NB4 (cell line): ENCODE measurements at regions not wholly inside any gene's neighbourhood (a gene's known extent, or its start where the extent isn't known, plus 50 kb on each side); places are given as distances from the start of the nearest gene placed in this dataset.

Experiments
- DNase-seq: peaks from one replicate; pipeline ENCODE4 v3.0.0; 2010; ENCODE audit warnings: low read depth
- H3K4me3 ChIP-seq: one replicate; pipeline ENCODE4 v1.5.1; 2011; ENCODE audit warnings: mild to moderate bottlenecking, low read depth, low read length, moderate library complexity
- MYC ChIP-seq: IDR thresholded peaks from 2 replicates; pipeline ENCODE4 v1.6.1; 2011; ENCODE audit warnings: low read depth, low read length
- POLR2A ChIP-seq: IDR thresholded peaks from 2 replicates; pipeline ENCODE4 v1.6.1; 2011; ENCODE audit warnings: mild to moderate bottlenecking; ENCODE audit not compliant: insufficient read length; ENCODE audit errors: extremely low read depth
- TF ChIP-seq, protein P1 (sequence below): IDR thresholded peaks from one replicate; pipeline ENCODE4 v1.5.1; 2012; ENCODE audit warnings: low read depth, low read length
- TF ChIP-seq, protein P2 (sequence below): IDR thresholded peaks from 2 replicates; pipeline ENCODE4 v1.6.1; 2011; ENCODE audit warnings: low read depth, low read length

DNA sequence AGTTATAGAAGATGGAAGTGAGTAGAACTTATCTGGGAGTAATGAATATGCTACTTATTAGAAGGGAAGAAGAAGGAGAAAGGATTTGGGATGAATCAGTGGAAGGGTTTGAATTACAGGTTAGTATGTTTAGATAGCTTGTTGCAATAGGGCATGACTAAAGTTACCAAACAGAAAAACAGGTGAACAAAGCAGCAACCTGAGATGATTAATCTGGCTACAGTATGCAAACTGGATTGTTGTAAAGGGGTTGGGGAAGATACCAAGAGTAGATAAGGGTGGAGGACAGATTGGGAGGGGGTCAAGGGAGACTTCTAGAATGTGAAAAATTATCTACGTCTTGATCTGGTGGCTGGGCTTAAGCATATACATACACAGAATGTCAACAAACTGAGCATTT is 73.4 kb upstream of the CLEC14A start:
- DNase-seq, result no peak
- H3K4me3 ChIP-seq, result no peak overlapping the region
- TF ChIP-seq, protein P1, sequence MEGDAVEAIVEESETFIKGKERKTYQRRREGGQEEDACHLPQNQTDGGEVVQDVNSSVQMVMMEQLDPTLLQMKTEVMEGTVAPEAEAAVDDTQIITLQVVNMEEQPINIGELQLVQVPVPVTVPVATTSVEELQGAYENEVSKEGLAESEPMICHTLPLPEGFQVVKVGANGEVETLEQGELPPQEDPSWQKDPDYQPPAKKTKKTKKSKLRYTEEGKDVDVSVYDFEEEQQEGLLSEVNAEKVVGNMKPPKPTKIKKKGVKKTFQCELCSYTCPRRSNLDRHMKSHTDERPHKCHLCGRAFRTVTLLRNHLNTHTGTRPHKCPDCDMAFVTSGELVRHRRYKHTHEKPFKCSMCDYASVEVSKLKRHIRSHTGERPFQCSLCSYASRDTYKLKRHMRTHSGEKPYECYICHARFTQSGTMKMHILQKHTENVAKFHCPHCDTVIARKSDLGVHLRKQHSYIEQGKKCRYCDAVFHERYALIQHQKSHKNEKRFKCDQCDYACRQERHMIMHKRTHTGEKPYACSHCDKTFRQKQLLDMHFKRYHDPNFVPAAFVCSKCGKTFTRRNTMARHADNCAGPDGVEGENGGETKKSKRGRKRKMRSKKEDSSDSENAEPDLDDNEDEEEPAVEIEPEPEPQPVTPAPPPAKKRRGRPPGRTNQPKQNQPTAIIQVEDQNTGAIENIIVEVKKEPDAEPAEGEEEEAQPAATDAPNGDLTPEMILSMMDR, result no peak
- TF ChIP-seq MYC (no peak), POLR2A (no peak)

DNA sequence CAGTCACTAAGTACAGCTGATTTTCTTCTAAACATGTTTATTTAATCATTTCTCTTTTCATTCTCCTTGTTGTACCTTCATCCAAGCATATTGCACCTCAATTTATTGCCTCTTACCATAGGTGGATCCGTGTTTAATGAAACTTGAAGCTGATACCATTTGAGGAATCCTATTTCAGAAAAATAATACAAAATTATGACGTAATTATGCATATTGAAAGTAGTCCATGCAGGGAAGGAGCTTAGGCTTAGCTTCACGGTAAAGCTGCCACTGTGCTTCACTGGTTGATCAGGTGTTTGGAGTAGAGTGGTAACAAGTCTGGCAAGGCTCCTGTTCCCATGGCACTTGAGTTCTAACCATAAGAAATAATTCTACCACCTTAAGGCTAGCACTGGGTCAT is 61.0 kb upstream of the CLEC14A start:
- TF ChIP-seq, protein P2, sequence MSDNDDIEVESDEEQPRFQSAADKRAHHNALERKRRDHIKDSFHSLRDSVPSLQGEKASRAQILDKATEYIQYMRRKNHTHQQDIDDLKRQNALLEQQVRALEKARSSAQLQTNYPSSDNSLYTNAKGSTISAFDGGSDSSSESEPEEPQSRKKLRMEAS, result no peak
- TF ChIP-seq MYC (no peak), POLR2A (no peak)
- TF ChIP-seq, protein P1, result no peak
- no peak for DNase-seq
- H3K4me3 ChIP-seq, result no peak overlapping the region

DNA sequence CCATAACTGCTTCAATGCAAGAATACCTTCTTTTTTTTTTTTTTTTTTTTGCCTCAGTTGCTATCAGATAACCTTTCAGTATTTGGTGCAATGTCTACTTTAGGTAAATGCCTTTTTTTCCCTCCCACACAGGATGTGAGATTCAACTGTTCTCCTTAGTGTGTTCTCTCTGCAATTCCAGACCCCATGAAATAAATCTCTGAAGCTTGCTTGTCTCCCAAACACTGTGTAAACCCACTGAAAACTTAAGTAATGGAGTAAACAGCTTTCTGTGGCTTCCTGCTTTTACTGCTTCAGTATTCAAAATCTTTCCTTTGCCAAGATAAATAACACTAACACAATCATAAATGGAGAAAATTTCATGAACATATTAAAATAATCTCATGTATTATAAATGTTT is 55.8 kb upstream of the CLEC14A start:
- DNase-seq, result no peak
- TF ChIP-seq, protein P1, result no peak
- TF ChIP-seq MYC (no peak), POLR2A (no peak)
- TF ChIP-seq, protein P2, result no peak
- no peak overlapping the region for H3K4me3 ChIP-seq

DNA sequence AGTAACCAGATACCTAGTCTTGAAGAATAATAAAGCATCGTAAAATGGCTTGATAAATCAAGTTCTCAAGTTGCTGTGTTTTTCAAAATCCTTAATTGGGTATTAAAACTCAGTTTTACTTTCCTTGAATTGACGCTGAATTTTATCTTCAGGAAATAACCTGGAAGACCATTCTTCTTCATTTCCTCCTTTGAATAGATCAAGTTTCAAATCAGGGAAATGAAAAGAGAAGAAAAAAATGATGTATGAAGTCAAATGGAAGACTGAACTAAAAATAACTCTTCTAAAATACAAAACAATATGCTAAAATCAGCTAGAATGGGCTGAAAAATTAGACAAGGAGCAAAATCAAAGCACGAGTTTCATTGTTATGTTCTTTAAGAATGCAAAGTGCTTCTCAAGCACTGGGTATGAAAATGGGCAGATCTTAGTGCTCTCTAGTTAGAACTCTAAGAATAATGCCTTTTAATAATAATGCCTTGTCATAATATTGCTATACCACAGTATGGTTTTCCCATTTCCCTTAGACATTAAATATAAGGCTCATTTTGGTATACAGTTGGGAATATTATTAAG is 54.6 kb upstream of the CLEC14A start:
- no peak for DNase-seq
- H3K4me3 ChIP-seq, result no peak overlapping the region
- TF ChIP-seq, protein P1, result no peak
- TF ChIP-seq MYC (no peak), POLR2A (no peak)
- TF ChIP-seq, protein P2, result no peak

DNA sequence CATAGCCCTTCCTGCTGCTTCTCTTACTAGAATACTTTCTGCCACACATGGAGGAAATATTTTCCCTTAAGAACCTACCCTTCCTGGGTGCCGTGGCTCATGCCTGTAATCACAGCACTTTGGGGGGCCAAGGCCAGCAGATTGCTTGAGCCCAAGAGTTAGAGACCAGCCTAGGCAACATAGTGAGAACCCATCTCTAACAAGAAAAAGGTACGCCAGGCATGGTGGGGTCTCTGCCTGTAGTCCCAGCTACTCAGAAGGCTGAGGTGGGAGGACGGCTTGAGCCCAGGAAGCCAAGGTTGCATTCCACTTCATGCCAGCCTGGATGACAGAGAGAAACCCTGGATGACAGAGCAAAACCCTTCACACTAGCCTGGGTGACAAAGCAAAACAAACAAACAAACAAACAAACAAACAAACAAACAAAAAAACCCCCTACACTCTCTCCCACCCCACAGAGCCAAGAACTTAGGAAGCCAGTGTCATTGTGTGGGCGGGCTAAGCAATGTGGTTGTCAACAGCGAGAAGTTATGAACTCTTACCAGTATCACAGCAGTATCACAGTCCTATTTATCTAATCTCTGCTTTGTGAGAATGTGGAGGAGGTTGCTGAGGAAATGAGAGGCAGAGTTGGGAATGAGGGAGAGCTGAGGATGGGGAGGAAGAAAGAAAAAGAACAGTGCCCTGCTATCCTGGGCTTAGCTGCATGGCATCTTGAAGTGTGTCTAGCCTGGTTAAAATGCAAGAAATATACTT is 53.8 kb upstream of the CLEC14A start:
- H3K4me3 ChIP-seq, result no peak overlapping the region
- no peak for DNase-seq
- TF ChIP-seq MYC (no peak), POLR2A (no peak)
- TF ChIP-seq, protein P1, result no peak
- TF ChIP-seq, protein P2, result no peak
